Ovary (tissue), 3 donors: ENCODE measurements at regions not wholly inside any gene's neighbourhood (a gene's known extent, or its start where the extent isn't known, plus 50 kb on each side); places are given as distances from the start of the nearest gene placed in this dataset.

Experiments used
- EP300 ChIP-seq: sonication (generic); formaldehyde crosslinking; IDR thresholded peaks from one replicate; pipeline ENCODE4 v1.6.1; 2017; ENCODE audit warnings: antibody characterized with exemption
- POLR2A ChIP-seq: fragments of 450-650 bp; IDR thresholded peaks from one replicate; pipeline ENCODE4 v1.6.1; 2017; ENCODE audit warnings: antibody characterized with exemption, mild to moderate bottlenecking, moderate library complexity
- TF ChIP-seq, protein P1 (sequence below), 3 donors: fragments of 450-650 bp in 2 of 3; fragments of 200-600 bp in 1 of 3; IDR thresholded peaks; one replicate each; pipeline versions ENCODE4 v1.5.1 to v1.8.0; 2016 to 2022; ENCODE audit warnings: antibody characterized with exemption in 3 of 3, mild to moderate bottlenecking in 1 of 3
- donor health status: DM: no; HTN: no; CAD: no.

DNA sequence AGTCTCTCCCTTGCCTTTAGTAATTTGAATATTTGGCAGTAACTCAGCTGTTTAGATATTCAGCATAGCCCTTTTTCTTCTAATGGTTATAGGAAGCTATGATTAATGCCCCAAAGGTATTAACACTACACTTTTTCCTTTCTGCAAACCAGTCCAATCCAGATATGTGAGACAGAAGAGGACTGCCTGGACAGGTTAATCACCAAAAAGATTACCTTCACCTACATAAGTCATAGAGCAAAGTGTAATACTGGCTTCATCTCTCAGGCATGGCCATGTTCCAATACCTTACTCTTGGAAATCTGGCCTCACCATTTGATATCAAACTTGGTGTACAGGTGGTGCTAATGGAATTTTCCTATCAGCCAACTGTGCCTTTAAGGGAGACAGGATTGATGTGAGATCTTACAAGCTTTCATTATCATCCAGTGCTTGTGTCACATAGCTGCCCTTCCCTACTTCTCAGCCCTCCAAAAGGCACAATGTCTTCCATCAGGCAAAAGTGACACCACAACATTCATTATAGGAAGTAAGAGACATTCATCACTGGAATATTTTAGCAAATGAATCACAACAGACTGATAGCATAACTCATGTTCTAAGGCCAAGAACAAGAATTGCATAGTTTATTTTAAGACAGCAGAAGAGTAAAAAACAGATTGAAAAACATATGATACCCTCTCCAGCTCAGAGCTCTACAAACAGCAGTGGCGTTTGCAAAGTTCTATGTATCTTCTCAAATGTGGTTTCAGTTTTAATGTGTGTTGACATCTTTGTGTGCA, 91.2 kb upstream of the PAM start:
- TF ChIP-seq POLR2A (no peak), EP300 (no peak)
- TF ChIP-seq, protein P1, sequence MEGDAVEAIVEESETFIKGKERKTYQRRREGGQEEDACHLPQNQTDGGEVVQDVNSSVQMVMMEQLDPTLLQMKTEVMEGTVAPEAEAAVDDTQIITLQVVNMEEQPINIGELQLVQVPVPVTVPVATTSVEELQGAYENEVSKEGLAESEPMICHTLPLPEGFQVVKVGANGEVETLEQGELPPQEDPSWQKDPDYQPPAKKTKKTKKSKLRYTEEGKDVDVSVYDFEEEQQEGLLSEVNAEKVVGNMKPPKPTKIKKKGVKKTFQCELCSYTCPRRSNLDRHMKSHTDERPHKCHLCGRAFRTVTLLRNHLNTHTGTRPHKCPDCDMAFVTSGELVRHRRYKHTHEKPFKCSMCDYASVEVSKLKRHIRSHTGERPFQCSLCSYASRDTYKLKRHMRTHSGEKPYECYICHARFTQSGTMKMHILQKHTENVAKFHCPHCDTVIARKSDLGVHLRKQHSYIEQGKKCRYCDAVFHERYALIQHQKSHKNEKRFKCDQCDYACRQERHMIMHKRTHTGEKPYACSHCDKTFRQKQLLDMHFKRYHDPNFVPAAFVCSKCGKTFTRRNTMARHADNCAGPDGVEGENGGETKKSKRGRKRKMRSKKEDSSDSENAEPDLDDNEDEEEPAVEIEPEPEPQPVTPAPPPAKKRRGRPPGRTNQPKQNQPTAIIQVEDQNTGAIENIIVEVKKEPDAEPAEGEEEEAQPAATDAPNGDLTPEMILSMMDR (IDR thresholded peaks at IDR 0.05), result no peak
